GM19452 (cell line): ENCODE measurements at regions not wholly inside any gene's neighbourhood (a gene's known extent, or its start where the extent isn't known, plus 50 kb on each side); places are given as distances from the start of the nearest gene placed in this dataset.
"Not testable (repeated sequence)": the region's sequence is repeated elsewhere in the genome, so short reads cannot be mapped to it uniquely, and the experiment has no call there.

Experiments used
- ATAC-seq: cut with Tn5 transposase; IDR thresholded peaks from one replicate; pipeline ENCODE4 v1.9.1; 2021; ENCODE audit not compliant: unreplicated experiment

GRCh38 chr9:78383130-78383529 is 86.2 kb downstream of the PSAT1 start:
- ATAC-seq = no peak

- no peak for ATAC-seq
Observed at GRCh38 chr9:78386348-78386747, 89.4 kb downstream of the PSAT1 start.

- no peak for ATAC-seq
Observed at GRCh38 chr9:78386773-78387172, 89.8 kb downstream of the PSAT1 start.

GRCh38 chr9:78393340-78393739 is 96.4 kb downstream of the PSAT1 start:
- ATAC-seq = no peak

GRCh38 chr9:78393932-78394331 is 97.0 kb downstream of the PSAT1 start:
- ATAC-seq = no peak

GRCh38 chr9:78396087-78396486 is 99.2 kb downstream of the PSAT1 start:
- ATAC-seq = no peak

- ATAC-seq = no peak
Observed at GRCh38 chr9:78397045-78397444, 100.1 kb downstream of the PSAT1 start.

GRCh38 chr9:78397454-78397853 is 100.5 kb downstream of the PSAT1 start:
- no peak for ATAC-seq

GRCh38 chr9:78399153-78399552 is 102.2 kb downstream of the PSAT1 start:
- ATAC-seq = no peak

- ATAC-seq = no peak
Observed at GRCh38 chr9:78400496-78400895, 103.6 kb downstream of the PSAT1 start.

GRCh38 chr9:78405461-78405860 is 108.5 kb downstream of the PSAT1 start:
- no peak for ATAC-seq

GRCh38 chr9:78406146-78406545 is 109.2 kb downstream of the PSAT1 start:
- no peak for ATAC-seq

GRCh38 chr9:78406933-78407332 is 110.0 kb downstream of the PSAT1 start:
- ATAC-seq = no peak

- ATAC-seq = no peak
Observed at GRCh38 chr9:78407636-78408312, 110.8 kb downstream of the PSAT1 start.

- ATAC-seq = no peak
Observed at GRCh38 chr9:78408388-78408787, 111.5 kb downstream of the PSAT1 start.

- not testable (repeated sequence) for ATAC-seq
Observed at GRCh38 chr9:78409928-78410510, 113.1 kb downstream of the PSAT1 start.

GRCh38 chr9:78422309-78422708 is 125.4 kb downstream of the PSAT1 start:
- ATAC-seq = no peak

GRCh38 chr9:78424299-78424698 is 127.4 kb downstream of the PSAT1 start:
- no peak for ATAC-seq

GRCh38 chr9:78428640-78429039 is 131.7 kb downstream of the PSAT1 start:
- no peak for ATAC-seq

GRCh38 chr9:78430387-78430786 is 133.5 kb downstream of the PSAT1 start:
- no peak for ATAC-seq

GRCh38 chr9:78431039-78431438 is 134.1 kb downstream of the PSAT1 start:
- not testable (repeated sequence) for ATAC-seq

- no peak for ATAC-seq
Observed at GRCh38 chr9:78436873-78437272, 139.9 kb downstream of the PSAT1 start.

GRCh38 chr9:78437296-78437695 is 140.4 kb downstream of the PSAT1 start:
- no peak for ATAC-seq
